ENCODE measurements at regions not wholly inside any gene's neighbourhood (a gene's known extent, or its start where the extent isn't known, plus 50 kb on each side); places are given as distances from the start of the nearest gene placed in this dataset.

DNA sequence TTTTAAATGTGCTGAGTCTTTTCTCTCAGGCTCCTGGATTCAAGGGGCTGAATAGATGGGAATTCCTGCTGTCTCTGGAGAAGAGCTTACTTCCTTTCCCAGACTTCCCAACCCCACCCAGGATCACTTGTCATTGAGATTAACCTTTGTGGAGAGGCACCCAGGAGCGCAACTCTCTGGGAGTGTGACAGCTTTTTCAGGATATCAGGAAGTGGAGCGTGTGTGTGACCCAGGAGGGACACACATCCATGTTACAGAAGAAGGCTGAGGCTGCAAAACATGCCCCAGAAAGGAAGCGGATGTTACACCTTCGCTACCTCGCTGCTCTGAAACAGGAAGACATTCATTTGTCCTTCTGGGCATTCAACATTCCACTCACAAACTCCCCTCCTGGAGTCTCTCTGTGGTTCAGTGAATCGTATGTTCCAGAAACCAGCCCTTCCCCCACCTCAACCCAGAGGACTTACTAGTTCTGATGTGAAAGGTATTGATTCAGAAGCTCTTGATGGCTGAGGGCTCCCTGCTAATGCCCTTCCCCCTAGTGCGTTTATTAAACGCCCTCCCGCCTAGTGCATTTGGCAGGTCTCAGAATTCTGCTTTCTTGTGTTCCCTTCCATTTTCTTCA lies 523.9 kb downstream of the TNS1 start:
- no peak for DNase-seq (ENCODE audit: insufficient read length, low spot score)
- no peak for TF ChIP-seq POLR2A (IDR thresholded peaks at IDR 0.05; ENCODE audit: low read depth, low read length)
- no peak for TF ChIP-seq POLR2AphosphoS5 (IDR thresholded peaks at IDR 0.05; ENCODE audit: low read depth, low read length)
- TF ChIP-seq TAF1 (IDR thresholded peaks at IDR 0.05; ENCODE audit: low read depth, low read length) = no peak
- no peak for FAIRE-seq

DNA sequence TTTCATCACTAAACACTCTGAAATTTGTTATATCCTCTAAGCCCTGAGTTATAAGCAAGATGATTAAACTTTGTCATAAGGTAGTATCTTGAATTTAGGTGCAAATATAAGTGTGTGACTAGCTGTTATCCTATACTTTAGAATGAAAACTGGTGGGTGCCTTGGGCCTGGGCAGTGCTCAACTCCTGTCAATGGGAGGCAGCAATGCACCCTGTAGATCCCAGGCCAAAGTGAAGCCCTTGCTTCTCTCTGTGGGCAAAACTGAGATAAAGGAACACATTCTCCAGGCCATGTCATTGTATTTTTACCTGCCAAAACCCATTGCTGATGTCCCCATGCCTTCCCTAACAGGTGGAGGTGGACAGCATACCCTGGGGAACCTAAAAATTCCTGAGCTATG lies 525.2 kb downstream of the TNS1 start:
- DNase-seq (ENCODE audit: insufficient read length, low spot score) (no peak), FAIRE-seq (no peak)
- no peak for TF ChIP-seq POLR2A (IDR thresholded peaks at IDR 0.05; ENCODE audit: low read depth, low read length)
- TF ChIP-seq TAF1 (IDR thresholded peaks at IDR 0.05; ENCODE audit: low read depth, low read length) = no peak
- TF ChIP-seq POU2F2 (IDR thresholded peaks at IDR 0.05; ENCODE audit: low read depth, low read length) = no peak
- TF ChIP-seq PAX5 (IDR thresholded peaks at IDR 0.05; ENCODE audit: insufficient read depth, low read length, severe bottlenecking) = no peak
- TF ChIP-seq POLR2AphosphoS5 (IDR thresholded peaks at IDR 0.05; ENCODE audit: low read depth, low read length) = no peak
- TF ChIP-seq SPI1 (IDR thresholded peaks at IDR 0.05; ENCODE audit: low read depth, low read length) = no peak

DNA sequence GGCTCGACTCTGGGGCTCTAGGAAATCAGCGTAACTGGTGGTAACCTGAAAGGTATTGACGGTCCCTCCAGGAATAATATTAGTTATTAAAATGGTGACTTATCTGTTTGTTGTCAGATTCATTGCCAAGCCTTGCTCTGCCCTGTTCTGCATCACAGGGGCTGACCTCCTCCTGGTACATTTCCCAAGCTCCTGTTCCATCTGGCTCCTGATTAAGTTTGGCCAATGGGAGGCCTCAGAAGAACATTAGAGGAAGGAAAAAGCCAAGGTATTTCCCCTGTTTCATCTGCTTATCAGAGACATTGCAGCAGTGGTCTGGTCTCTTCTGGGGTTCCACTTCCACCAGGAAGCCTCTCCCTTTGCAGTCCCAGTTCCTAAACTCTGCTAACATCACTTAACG lies 527.0 kb downstream of the TNS1 start:
- no peak for FAIRE-seq
- no peak for TF ChIP-seq SPI1 (IDR thresholded peaks at IDR 0.05; ENCODE audit: low read depth, low read length)
- no peak for TF ChIP-seq POLR2AphosphoS5 (IDR thresholded peaks at IDR 0.05; ENCODE audit: low read depth, low read length)
- TF ChIP-seq POLR2A (IDR thresholded peaks at IDR 0.05; ENCODE audit: low read depth, low read length) = no peak
- DNase-seq (ENCODE audit: insufficient read length, low spot score) = no peak

- DNase-seq (ENCODE audit: insufficient read length, low spot score) = no peak
- FAIRE-seq = no peak
- TF ChIP-seq POLR2A (IDR thresholded peaks at IDR 0.05; ENCODE audit: low read depth, low read length) (no peak), POU2F2 (IDR thresholded peaks at IDR 0.05; ENCODE audit: low read depth, low read length) (no peak), POLR2AphosphoS5 (IDR thresholded peaks at IDR 0.05; ENCODE audit: low read depth, low read length) (no peak), PAX5 (IDR thresholded peaks at IDR 0.05; ENCODE audit: insufficient read depth, low read length, severe bottlenecking) (no peak), SPI1 (IDR thresholded peaks at IDR 0.05; ENCODE audit: low read depth, low read length) (no peak), TAF1 (IDR thresholded peaks at IDR 0.05; ENCODE audit: low read depth, low read length) (no peak)
These were observed 527.7 kb downstream of the TNS1 start for GRCh38 chr2:217475101-217475500.

DNA sequence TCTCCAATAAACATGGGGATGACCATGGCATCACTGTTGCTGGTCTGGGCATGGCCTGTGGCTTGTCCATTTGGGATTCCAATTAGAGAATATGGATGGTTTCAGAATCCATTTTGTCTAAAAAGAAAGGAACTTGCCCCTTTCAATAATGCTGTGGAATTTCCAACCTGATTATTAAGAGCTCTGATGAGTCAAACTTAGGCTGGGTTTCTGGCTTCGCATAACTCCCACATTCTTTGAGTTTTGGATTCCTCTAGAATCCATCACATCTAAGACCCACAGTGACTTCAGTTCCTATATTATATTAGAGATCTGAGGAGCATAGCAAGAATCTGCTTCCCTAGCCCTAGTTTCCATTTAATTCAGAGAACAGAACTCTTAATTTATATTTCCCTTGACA lies 531.5 kb downstream of the TNS1 start:
- TF ChIP-seq TAF1 (IDR thresholded peaks at IDR 0.05; ENCODE audit: low read depth, low read length) = no peak
- TF ChIP-seq POLR2A (IDR thresholded peaks at IDR 0.05; ENCODE audit: low read depth, low read length) = no peak
- no peak for TF ChIP-seq SPI1 (IDR thresholded peaks at IDR 0.05; ENCODE audit: low read depth, low read length)
- FAIRE-seq (no peak), DNase-seq (ENCODE audit: insufficient read length, low spot score) (no peak)

GRCh38 chr2:217469203-217469810 lies 533.5 kb downstream of the TNS1 start:
- FAIRE-seq (no peak), DNase-seq (ENCODE audit: insufficient read length, low spot score) (no peak)
- no peak for TF ChIP-seq PAX5 (IDR thresholded peaks at IDR 0.05; ENCODE audit: insufficient read depth, low read length, severe bottlenecking)
- no peak for TF ChIP-seq POLR2A (IDR thresholded peaks at IDR 0.05; ENCODE audit: low read depth, low read length)
- TF ChIP-seq TAF1 (IDR thresholded peaks at IDR 0.05; ENCODE audit: low read depth, low read length) = no peak
- no peak for TF ChIP-seq POLR2AphosphoS5 (IDR thresholded peaks at IDR 0.05; ENCODE audit: low read depth, low read length)

- FAIRE-seq (no peak), DNase-seq (ENCODE audit: insufficient read length, low spot score) (no peak)
- no peak for TF ChIP-seq POLR2AphosphoS5 (IDR thresholded peaks at IDR 0.05; ENCODE audit: low read depth, low read length)
- no peak for TF ChIP-seq POLR2A (IDR thresholded peaks at IDR 0.05; ENCODE audit: low read depth, low read length)
- no peak for TF ChIP-seq SPI1 (IDR thresholded peaks at IDR 0.05; ENCODE audit: low read depth, low read length)
- no peak for TF ChIP-seq PAX5 (IDR thresholded peaks at IDR 0.05; ENCODE audit: insufficient read depth, low read length, severe bottlenecking)
- no peak for TF ChIP-seq POU2F2 (IDR thresholded peaks at IDR 0.05; ENCODE audit: low read depth, low read length)
- no peak for TF ChIP-seq TAF1 (IDR thresholded peaks at IDR 0.05; ENCODE audit: low read depth, low read length)
These were observed 534.6 kb downstream of the TNS1 start for GRCh38 chr2:217468042-217468830.

DNA sequence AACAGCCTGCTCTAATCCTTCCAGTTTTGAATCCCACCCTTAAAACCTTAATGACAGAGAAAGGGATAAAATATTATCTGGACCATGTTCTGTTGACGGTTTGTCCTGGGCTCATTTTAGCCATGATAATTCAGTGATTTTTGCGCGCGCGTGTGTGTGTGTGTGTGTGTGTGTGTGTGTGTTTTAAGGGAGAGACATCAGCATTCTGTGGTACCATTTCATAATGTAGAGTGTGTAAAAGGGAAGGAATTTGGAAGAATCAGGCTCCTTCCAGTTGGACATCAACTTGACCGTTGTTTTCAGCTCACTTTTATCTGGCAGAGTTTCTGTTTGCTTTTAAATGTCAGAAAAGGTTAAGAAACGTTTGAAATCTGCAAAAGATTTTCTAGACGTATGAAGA lies 535.5 kb downstream of the TNS1 start:
- no peak for TF ChIP-seq POLR2AphosphoS5 (IDR thresholded peaks at IDR 0.05; ENCODE audit: low read depth, low read length)
- no peak for TF ChIP-seq POU2F2 (IDR thresholded peaks at IDR 0.05; ENCODE audit: low read depth, low read length)
- no peak for TF ChIP-seq SPI1 (IDR thresholded peaks at IDR 0.05; ENCODE audit: low read depth, low read length)
- no peak for TF ChIP-seq PAX5 (IDR thresholded peaks at IDR 0.05; ENCODE audit: insufficient read depth, low read length, severe bottlenecking)
- no peak for TF ChIP-seq TAF1 (IDR thresholded peaks at IDR 0.05; ENCODE audit: low read depth, low read length)
- TF ChIP-seq POLR2A (IDR thresholded peaks at IDR 0.05; ENCODE audit: low read depth, low read length) = no peak
- DNase-seq (ENCODE audit: insufficient read length, low spot score) (no peak), FAIRE-seq (no peak)

DNA sequence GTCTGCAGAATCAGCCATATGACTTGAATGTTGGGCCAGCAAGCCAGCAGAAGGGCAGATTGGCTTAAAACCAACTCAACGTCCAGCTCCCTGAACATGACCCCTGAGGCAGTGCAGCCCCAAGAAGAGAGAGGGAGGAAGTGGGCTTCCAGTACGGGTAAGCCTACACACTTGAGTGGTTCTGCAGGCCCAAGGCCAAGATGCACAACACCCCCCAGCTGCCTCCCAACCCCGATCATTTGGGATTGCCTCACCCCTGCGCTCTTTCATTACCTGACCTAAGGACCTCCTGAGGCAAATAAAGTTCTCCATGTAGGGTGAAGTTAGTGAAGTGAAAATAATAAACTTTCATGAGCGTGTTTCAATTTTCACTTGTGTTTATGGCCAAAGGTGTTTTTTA lies 536.0 kb downstream of the TNS1 start:
- DNase-seq (ENCODE audit: insufficient read length, low spot score) (no peak), FAIRE-seq (peak; percentile 71)
- no peak for TF ChIP-seq POLR2A (IDR thresholded peaks at IDR 0.05; ENCODE audit: low read depth, low read length)
- TF ChIP-seq TAF1 (IDR thresholded peaks at IDR 0.05; ENCODE audit: low read depth, low read length) = no peak
- TF ChIP-seq PAX5 (IDR thresholded peaks at IDR 0.05; ENCODE audit: insufficient read depth, low read length, severe bottlenecking) = no peak
- no peak for TF ChIP-seq POU2F2 (IDR thresholded peaks at IDR 0.05; ENCODE audit: low read depth, low read length)
- TF ChIP-seq POLR2AphosphoS5 (IDR thresholded peaks at IDR 0.05; ENCODE audit: low read depth, low read length) = no peak
- TF ChIP-seq SPI1 (IDR thresholded peaks at IDR 0.05; ENCODE audit: low read depth, low read length) = peak; percentile 71

DNA sequence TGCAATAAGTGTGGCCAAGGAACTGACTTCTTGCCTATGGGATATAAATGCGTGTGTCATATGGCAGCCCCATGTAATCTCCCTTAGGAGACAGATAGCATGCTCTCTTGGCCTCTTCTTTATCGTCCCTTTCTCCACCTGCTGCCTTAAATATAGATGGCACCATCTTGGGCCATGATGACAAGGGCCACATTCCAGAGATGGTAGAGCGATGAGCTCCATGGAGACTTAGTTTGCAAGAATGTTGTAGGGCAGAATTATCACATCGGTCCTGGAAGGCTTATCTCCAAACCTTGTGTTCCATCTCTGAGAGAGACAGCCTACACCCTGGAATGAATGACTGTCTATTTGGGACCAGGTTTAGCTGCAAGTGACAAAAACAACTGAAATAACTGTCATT lies 536.7 kb downstream of the TNS1 start:
- FAIRE-seq (no peak), DNase-seq (ENCODE audit: insufficient read length, low spot score) (no peak)
- TF ChIP-seq POLR2A (IDR thresholded peaks at IDR 0.05; ENCODE audit: low read depth, low read length) (no peak), POU2F2 (IDR thresholded peaks at IDR 0.05; ENCODE audit: low read depth, low read length) (no peak), SPI1 (IDR thresholded peaks at IDR 0.05; ENCODE audit: low read depth, low read length) (no peak), PAX5 (IDR thresholded peaks at IDR 0.05; ENCODE audit: insufficient read depth, low read length, severe bottlenecking) (no peak), TAF1 (IDR thresholded peaks at IDR 0.05; ENCODE audit: low read depth, low read length) (no peak), POLR2AphosphoS5 (IDR thresholded peaks at IDR 0.05; ENCODE audit: low read depth, low read length) (no peak)
